Endodermal cell (in vitro differentiated cells): ENCODE measurements at regions not wholly inside any gene's neighbourhood (a gene's known extent, or its start where the extent isn't known, plus 50 kb on each side); places are given as distances from the start of the nearest gene placed in this dataset.
"Not testable (repeated sequence)": the region's sequence is repeated elsewhere in the genome, so short reads cannot be mapped to it uniquely, and the experiment has no call there.

Experiments used
- DNase-seq: peaks from one replicate; pipeline ENCODE4 v3.0.0-alpha.2; 2017
- H3K27ac ChIP-seq: 2 replicates; pipeline ENCODE4 v1.5.1; 2013; ENCODE audit warnings: mild to moderate bottlenecking, low read depth, low read length, moderate library complexity
- H3K27me3 ChIP-seq: 2 replicates; pipeline ENCODE4 v1.6.1; 2013; ENCODE audit warnings: mild to moderate bottlenecking, low read length, moderate library complexity; ENCODE audit not compliant: insufficient read depth, control insufficient read depth, poor library complexity, severe bottlenecking
- H3K36me3 ChIP-seq: 2 replicates; pipeline ENCODE4 v1.7.0; 2013; ENCODE audit warnings: mild to moderate bottlenecking, low read length, moderate library complexity; ENCODE audit not compliant: control insufficient read depth, insufficient read depth
- H3K4me1 ChIP-seq: one replicate; pipeline ENCODE4 v1.7.0; 2013; ENCODE audit warnings: low read length; ENCODE audit not compliant: control insufficient read depth, insufficient read depth
- H3K4me3 ChIP-seq: 2 replicates; pipeline ENCODE4 v1.5.1; 2013; ENCODE audit warnings: mild to moderate bottlenecking, low read length, moderate library complexity
- H3K9ac ChIP-seq: 2 replicates; pipeline ENCODE4 v1.6.1; 2013; ENCODE audit warnings: mild to moderate bottlenecking, low read length, moderate library complexity; ENCODE audit not compliant: poor library complexity, severe bottlenecking; ENCODE audit errors: extremely low read depth
- H3K9me3 ChIP-seq: 2 replicates; pipeline ENCODE4 v1.6.1; 2013; ENCODE audit warnings: mild to moderate bottlenecking, low read length, moderate library complexity; ENCODE audit not compliant: control insufficient read depth
- H3K27ac Mint-ChIP-seq: 2 replicates; pipeline ENCODE4 v1.8.0; 2020; ENCODE audit warnings: mixed read lengths
- H3K27me3 Mint-ChIP-seq: 2 replicates; pipeline ENCODE4 v1.8.0; 2021; ENCODE audit warnings: mild to moderate bottlenecking, mixed read lengths; ENCODE audit not compliant: insufficient read depth
- H3K36me3 Mint-ChIP-seq: 2 replicates; pipeline ENCODE4 v1.8.0; 2020; ENCODE audit warnings: low read depth, mixed read lengths
- H3K4me1 Mint-ChIP-seq: 2 replicates; pipeline ENCODE4 v1.8.0; 2020; ENCODE audit warnings: mixed read lengths
- H3K4me3 Mint-ChIP-seq: 2 replicates; pipeline ENCODE4 v1.8.0; 2020; ENCODE audit warnings: mild to moderate bottlenecking, moderate library complexity, mixed read lengths
- H3K9me3 Mint-ChIP-seq: 2 replicates; pipeline ENCODE4 v1.8.0; 2020; ENCODE audit warnings: mild to moderate bottlenecking, mixed read lengths
- CTCF ChIP-seq: fragments of 200-600 bp; sonication (generic); conservative IDR thresholded peaks from 2 replicates; pipeline ENCODE4 v1.5.0; 2021; ENCODE audit warnings: antibody characterized with exemption, mild to moderate bottlenecking
- WGBS, 2 experiments: methylation state at CpG; one replicate each; pipeline versions ENCODE4 v1.1.5 to v1.1.7; 2013; ENCODE audit warnings: missing lambda C conversion rate in 2 of 2, mixed read lengths in 1 of 2; ENCODE audit not compliant: insufficient coverage in 1 of 2, insufficient read length in 1 of 2; 5-methylcytosine and 5-hydroxymethylcytosine counted together

- Mint-ChIP-seq H3K36me3 (peaks cover 29% of the 10 kb centered on the region), H3K27me3 (no peaks in the 10 kb centered on the region), H3K9me3 (peaks cover 11% of the 10 kb centered on the region), H3K27ac (no peak overlapping the region), H3K4me1 (peaks cover 17% of the 10 kb centered on the region), H3K4me3 (no peak overlapping the region)
- Histone ChIP-seq H3K27ac (no peak overlapping the region), H3K4me1 (peaks cover 3% of the 10 kb centered on the region), H3K4me3 (no peak overlapping the region), H3K9ac (no peak overlapping the region), H3K9me3 (peaks cover 21% of the 10 kb centered on the region), H3K27me3 (no peaks in the 10 kb centered on the region), H3K36me3 (peaks cover 14% of the 10 kb centered on the region)
- WGBS, 2 experiments = 85 to 87% methylated on average over 10 to 11 of the region's 11 CpGs
- TF ChIP-seq CTCF = no peak
- no peak for DNase-seq
Observed at GRCh38 chr20:19875376-19876221, 117.5 kb downstream of the RIN2 start.

GRCh38 chr20:19876828-19877460, 118.9 kb downstream of the RIN2 start:
- peak overlapping the region; percentile 13 for H3K27ac Mint-ChIP-seq
- H3K9me3 Mint-ChIP-seq = peaks cover 11% of the 10 kb centered on the region
- Histone ChIP-seq H3K27me3 (no peaks in the 10 kb centered on the region), H3K9me3 (peaks cover 21% of the 10 kb centered on the region), H3K4me3 (no peak overlapping the region), H3K27ac (no peak overlapping the region), H3K36me3 (peaks cover 14% of the 10 kb centered on the region), H3K9ac (no peak overlapping the region), H3K4me1 (peaks cover 3% of the 10 kb centered on the region)
- H3K4me1 Mint-ChIP-seq = peaks cover 17% of the 10 kb centered on the region
- no peak for DNase-seq
- no peaks in the 10 kb centered on the region for H3K27me3 Mint-ChIP-seq
- H3K36me3 Mint-ChIP-seq = peaks cover 19% of the 10 kb centered on the region
- 70 to 84% methylated on average over 3 to 5 of the region's 5 CpGs for WGBS, 2 experiments
- no peak for TF ChIP-seq CTCF
- no peak overlapping the region for H3K4me3 Mint-ChIP-seq

GRCh38 chr20:19879874-19880255, 121.8 kb downstream of the RIN2 start:
- H3K27ac ChIP-seq, H3K27me3 ChIP-seq, H3K27me3 Mint-ChIP-seq, H3K9ac ChIP-seq, H3K36me3 Mint-ChIP-seq, H3K27ac Mint-ChIP-seq, H3K36me3 ChIP-seq, H3K4me3 ChIP-seq, H3K4me1 ChIP-seq, H3K9me3 ChIP-seq, H3K9me3 Mint-ChIP-seq, DNase-seq, H3K4me3 Mint-ChIP-seq: not testable (repeated sequence)
- peaks cover 17% of the 10 kb centered on the region for H3K4me1 Mint-ChIP-seq
- 90% methylated on average over 4 of the region's 4 CpGs for whole genome bisulfite sequencing, 2 experiments
